D341Med (cell line): ENCODE measurements at regions not wholly inside any gene's neighbourhood (a gene's known extent, or its start where the extent isn't known, plus 50 kb on each side); places are given as distances from the start of the nearest gene placed in this dataset.

ENCODE experiments used
- DNase-seq: peaks from one replicate; pipeline ENCODE4 v3.0.0; 2012; ENCODE audit warnings: low spot score

GRCh38 chr3:175861916-175862315 is 1002.8 kb downstream of the NAALADL2 start:
- DNase-seq, result no peak
